ENCODE measurements at regions not wholly inside any gene's neighbourhood (a gene's known extent, or its start where the extent isn't known, plus 50 kb on each side); places are given as distances from the start of the nearest gene placed in this dataset.
"Not testable (repeated sequence)": the region's sequence is repeated elsewhere in the genome, so short reads cannot be mapped to it uniquely, and the experiment has no call there.

DNA sequence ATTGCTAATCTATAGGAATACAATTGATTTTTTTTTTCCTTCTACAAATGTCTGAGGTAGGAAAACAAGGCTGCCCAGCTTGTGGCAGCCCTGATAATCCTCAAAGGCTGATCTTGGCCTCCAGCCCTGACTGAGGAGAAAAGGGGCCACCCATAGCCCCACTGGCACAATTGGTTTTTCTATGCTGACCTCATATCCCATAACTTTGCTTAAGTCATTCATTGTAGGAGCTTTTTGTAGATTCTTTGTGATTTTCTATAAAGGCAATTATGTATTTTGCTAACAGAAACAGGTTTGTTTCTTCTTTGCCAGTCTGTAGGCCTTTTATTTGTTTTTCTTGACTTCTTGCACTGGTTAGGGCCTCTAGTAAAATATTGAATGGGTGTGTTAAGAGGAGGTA is 80.2 kb upstream of the C15orf39 start:
- H3K4me3 ChIP-seq (ENCODE audit: low read depth, low read length): no peak overlapping the region
- TF ChIP-seq, protein P1, sequence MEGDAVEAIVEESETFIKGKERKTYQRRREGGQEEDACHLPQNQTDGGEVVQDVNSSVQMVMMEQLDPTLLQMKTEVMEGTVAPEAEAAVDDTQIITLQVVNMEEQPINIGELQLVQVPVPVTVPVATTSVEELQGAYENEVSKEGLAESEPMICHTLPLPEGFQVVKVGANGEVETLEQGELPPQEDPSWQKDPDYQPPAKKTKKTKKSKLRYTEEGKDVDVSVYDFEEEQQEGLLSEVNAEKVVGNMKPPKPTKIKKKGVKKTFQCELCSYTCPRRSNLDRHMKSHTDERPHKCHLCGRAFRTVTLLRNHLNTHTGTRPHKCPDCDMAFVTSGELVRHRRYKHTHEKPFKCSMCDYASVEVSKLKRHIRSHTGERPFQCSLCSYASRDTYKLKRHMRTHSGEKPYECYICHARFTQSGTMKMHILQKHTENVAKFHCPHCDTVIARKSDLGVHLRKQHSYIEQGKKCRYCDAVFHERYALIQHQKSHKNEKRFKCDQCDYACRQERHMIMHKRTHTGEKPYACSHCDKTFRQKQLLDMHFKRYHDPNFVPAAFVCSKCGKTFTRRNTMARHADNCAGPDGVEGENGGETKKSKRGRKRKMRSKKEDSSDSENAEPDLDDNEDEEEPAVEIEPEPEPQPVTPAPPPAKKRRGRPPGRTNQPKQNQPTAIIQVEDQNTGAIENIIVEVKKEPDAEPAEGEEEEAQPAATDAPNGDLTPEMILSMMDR (conservative IDR thresholded peaks at IDR 0.05; ENCODE audit: low read depth, low read length): no peak
- DNase-seq (ENCODE audit: low read depth): no peak

DNA sequence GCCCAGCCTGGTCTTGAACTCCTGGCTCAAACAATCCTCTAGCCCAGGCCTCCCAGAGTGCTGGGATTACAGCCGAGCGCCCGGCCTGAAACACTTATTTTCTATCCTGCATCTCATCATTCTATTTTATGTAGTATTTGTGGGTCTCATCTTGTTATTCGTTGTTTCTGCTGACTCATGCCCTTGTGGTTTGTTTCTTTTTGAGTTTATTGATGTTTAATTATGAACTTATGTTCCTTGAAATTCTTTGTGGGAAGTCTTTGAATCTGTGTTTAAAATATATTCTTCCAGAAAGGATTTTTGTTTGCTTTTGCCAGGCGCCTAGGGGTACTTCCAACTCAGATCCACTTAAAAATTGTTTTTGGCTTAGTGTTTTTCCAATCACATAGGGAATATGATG is 78.3 kb upstream of the C15orf39 start:
- DNase-seq (ENCODE audit: low read depth): peak; percentile 70
- TF ChIP-seq, protein P1 (conservative IDR thresholded peaks at IDR 0.05; ENCODE audit: low read depth, low read length): no peak
- no peak overlapping the region for H3K4me3 ChIP-seq (ENCODE audit: low read depth, low read length)

DNA sequence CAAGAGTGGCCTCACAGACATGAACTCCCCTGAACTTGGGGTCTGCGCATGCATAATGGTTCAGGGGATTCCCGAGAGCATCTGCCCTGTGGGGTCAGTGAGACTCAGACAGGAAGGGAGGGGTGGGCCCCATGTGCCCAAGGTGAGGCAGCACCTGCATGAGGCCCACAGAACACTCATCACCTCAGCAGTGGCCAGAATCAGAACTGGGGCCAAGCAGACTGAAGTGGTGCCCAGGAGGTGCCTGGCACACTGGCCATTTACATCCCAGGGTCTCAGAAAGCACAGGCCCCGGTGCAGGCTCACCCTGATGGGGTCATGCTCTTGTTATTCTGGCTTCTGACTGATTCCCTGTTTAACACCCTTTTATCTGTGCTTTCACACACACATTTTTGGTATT is 77.4 kb upstream of the C15orf39 start:
- not testable (repeated sequence) for DNase-seq (ENCODE audit: low read depth)

DNA sequence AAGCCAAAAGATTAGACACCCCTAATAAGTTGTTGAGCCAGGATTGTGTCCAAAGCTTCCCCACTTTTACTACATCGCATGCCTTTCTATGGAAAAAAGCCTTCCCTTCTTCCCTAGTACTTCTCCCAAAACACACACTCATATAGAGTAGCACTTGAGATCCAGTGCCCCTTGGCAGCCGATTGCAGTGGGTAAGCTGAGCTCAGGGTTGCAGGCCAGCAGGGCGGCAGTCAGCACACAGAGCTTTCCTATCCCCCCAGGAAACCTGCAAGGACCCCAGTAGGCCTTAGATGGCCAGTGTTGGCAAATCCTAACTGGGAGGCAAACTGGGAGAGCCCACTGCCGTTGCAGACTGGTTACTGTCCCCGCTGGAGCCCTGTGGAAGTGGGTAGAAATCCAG is 75.7 kb upstream of the C15orf39 start:
- DNase-seq (ENCODE audit: low read depth): no peak
- H3K4me3 ChIP-seq (ENCODE audit: low read depth, low read length): no peak overlapping the region
- TF ChIP-seq, protein P1 (conservative IDR thresholded peaks at IDR 0.05; ENCODE audit: low read depth, low read length): no peak

More for the DNA sequence above, 77.4 kb upstream of the C15orf39 start:
- H3K4me3 ChIP-seq (ENCODE audit: low read depth, low read length): not testable (repeated sequence)

DNA sequence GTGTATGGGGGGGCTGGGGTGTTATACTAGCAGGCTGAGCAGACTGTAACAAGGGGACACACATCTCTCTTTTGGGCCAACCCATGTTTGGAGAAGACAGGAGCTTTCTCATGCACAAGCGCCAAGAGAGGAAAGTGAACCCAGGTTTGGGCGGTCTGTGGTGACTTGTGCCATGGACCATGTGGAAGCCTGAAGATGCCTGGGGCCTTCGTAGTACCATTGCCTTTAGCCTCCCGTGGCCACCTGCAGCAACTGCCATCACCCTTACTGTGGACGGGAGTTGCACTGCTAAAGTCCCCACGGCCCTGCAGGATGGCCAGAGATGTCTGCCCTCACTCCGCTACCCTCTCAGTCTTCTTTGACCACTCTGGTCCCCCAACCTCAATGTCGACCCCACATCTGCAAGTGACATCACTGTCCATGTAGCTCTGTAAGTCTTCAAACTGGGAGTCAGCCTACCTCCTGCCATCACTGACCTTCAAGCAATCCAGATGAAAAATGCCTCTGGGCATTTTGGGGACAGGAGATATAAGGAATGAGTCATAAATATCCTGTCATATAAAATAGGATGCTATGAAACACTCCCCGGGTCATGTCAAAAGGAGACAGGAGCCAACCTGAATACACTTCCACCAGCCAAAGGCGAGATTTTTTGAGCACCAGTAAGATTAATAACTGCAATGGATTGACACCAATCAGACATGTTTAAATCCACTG is 74.7 kb upstream of the C15orf39 start:
- no peak overlapping the region for H3K4me3 ChIP-seq (ENCODE audit: low read depth, low read length)
- no peak for DNase-seq (ENCODE audit: low read depth)
- TF ChIP-seq, protein P1 (conservative IDR thresholded peaks at IDR 0.05; ENCODE audit: low read depth, low read length): no peak

DNA sequence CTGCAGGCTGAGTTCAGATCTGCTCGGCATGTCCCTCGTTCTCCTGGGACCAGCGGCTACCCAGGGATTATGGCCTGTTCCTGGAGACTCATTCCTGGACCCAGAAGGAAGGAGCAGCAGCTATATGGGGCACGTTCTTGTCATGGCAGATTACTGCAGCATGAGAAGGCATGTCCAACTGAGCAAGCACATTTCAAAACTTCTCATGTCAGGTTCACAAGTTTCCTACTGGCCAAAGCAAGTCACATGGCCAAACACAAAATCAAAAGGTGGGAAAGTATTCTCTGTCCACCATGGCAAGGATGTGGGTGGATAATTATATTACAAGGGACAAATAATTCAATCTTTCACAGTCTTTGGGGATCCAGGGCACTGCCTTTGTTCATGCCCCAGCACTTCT is 71.9 kb upstream of the C15orf39 start:
- no peak for DNase-seq (ENCODE audit: low read depth)
- TF ChIP-seq, protein P1 (conservative IDR thresholded peaks at IDR 0.05; ENCODE audit: low read depth, low read length): no peak
- no peak overlapping the region for H3K4me3 ChIP-seq (ENCODE audit: low read depth, low read length)

DNA sequence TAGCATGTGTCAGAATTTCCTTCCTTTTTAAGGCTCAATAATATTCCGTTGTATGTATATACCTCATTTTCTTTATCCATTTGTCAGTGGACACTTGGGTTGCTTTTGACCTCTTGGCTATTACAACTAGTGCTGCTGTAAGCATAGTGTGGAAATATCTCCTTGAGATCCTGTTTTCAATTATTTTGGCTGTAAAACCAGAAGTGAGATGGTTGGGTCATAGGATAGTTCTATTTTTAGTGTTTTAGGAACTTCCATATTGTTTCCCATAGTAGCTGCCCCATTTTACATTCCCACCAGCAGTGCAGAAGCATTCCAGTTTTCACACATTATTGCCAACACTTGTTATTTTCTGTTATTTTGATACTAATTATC is 70.4 kb upstream of the C15orf39 start:
- TF ChIP-seq, protein P1 (conservative IDR thresholded peaks at IDR 0.05; ENCODE audit: low read depth, low read length): no peak
- no peak overlapping the region for H3K4me3 ChIP-seq (ENCODE audit: low read depth, low read length)
- DNase-seq (ENCODE audit: low read depth): peak; percentile 22

Data from choroid plexus epithelial cell (primary cell).